ENCODE measurements at regions not wholly inside any gene's neighbourhood (a gene's known extent, or its start where the extent isn't known, plus 50 kb on each side); places are given as distances from the start of the nearest gene placed in this dataset.

GRCh38 chr7:81632418-81632817, 137.4 kb downstream of the HGF start:
- no peak for DNase-seq (ENCODE audit: extremely low spot score in 2 of 2)
- H3K36me3 ChIP-seq, result no peaks in the 10 kb centered on the region
- H3K27me3 ChIP-seq, result no peaks in the 10 kb centered on the region
- no peak for TF ChIP-seq POLR2A (IDR thresholded peaks at IDR 0.05)
- no peak for TF ChIP-seq POLR2AphosphoS5 (IDR thresholded peaks at IDR 0.05; ENCODE audit: insufficient read depth in 1 of 2, low read depth in 1 of 2)
- no peak for TF ChIP-seq CTCF (IDR thresholded peaks at IDR 0.05)
- no peaks in the 10 kb centered on the region for H3K9me3 ChIP-seq
- intact Hi-C loops (cut with DNase I), result no loop called here
- H3K4me1 ChIP-seq, result no peaks in the 10 kb centered on the region
- no peak overlapping the region for H3K27ac ChIP-seq
- H3K4me3 ChIP-seq, result no peak overlapping the region

GRCh38 chr7:81630600-81630999, 139.2 kb downstream of the HGF start:
- DNase-seq (ENCODE audit: extremely low spot score in 2 of 2), result no peak
- Histone ChIP-seq H3K9me3 (no peaks in the 10 kb centered on the region), H3K4me1 (no peaks in the 10 kb centered on the region), H3K4me3 (no peak overlapping the region), H3K36me3 (no peaks in the 10 kb centered on the region), H3K27ac (no peak overlapping the region), H3K27me3 (no peaks in the 10 kb centered on the region)
- intact Hi-C loops (cut with DNase I), result no loop called here
- TF ChIP-seq POLR2A (IDR thresholded peaks at IDR 0.05) (no peak), CTCF (IDR thresholded peaks at IDR 0.05) (no peak)

GRCh38 chr7:81629702-81630101, 140.1 kb downstream of the HGF start:
- TF ChIP-seq POLR2A (IDR thresholded peaks at IDR 0.05), result no peak
- TF ChIP-seq CTCF (IDR thresholded peaks at IDR 0.05), result no peak
- TF ChIP-seq POLR2AphosphoS5 (IDR thresholded peaks at IDR 0.05; ENCODE audit: insufficient read depth in 1 of 2, low read depth in 1 of 2), result no peak
- no peak overlapping the region for H3K4me3 ChIP-seq
- no peaks in the 10 kb centered on the region for H3K9me3 ChIP-seq
- no peaks in the 10 kb centered on the region for H3K27me3 ChIP-seq
- intact Hi-C loops (cut with DNase I), result no loop called here
- no peak overlapping the region for H3K27ac ChIP-seq
- no peaks in the 10 kb centered on the region for H3K4me1 ChIP-seq
- no peak for DNase-seq (ENCODE audit: extremely low spot score in 2 of 2)
- H3K36me3 ChIP-seq, result no peaks in the 10 kb centered on the region

- H3K9me3 ChIP-seq, result no peaks in the 10 kb centered on the region
- no peak for DNase-seq (ENCODE audit: extremely low spot score in 2 of 2)
- H3K27ac ChIP-seq, result no peak overlapping the region
- TF ChIP-seq POLR2A (IDR thresholded peaks at IDR 0.05) (no peak), CTCF (IDR thresholded peaks at IDR 0.05) (no peak), POLR2AphosphoS5 (IDR thresholded peaks at IDR 0.05; ENCODE audit: insufficient read depth in 1 of 2, low read depth in 1 of 2) (no peak)
- H3K4me1 ChIP-seq, result no peaks in the 10 kb centered on the region
- no peaks in the 10 kb centered on the region for H3K27me3 ChIP-seq
- no peak overlapping the region for H3K4me3 ChIP-seq
- intact Hi-C loops (cut with DNase I), result no loop called here
- H3K36me3 ChIP-seq, result no peaks in the 10 kb centered on the region
These were observed 140.9 kb downstream of the HGF start for GRCh38 chr7:81628951-81629350.

GRCh38 chr7:81627536-81628287, 142.1 kb downstream of the HGF start:
- H3K27ac ChIP-seq, result no peak overlapping the region
- no peak for DNase-seq (ENCODE audit: extremely low spot score in 2 of 2)
- H3K9me3 ChIP-seq, result no peaks in the 10 kb centered on the region
- intact Hi-C loops (cut with DNase I), result no loop called here
- no peak overlapping the region for H3K4me3 ChIP-seq
- H3K4me1 ChIP-seq, result no peaks in the 10 kb centered on the region
- H3K36me3 ChIP-seq, result no peaks in the 10 kb centered on the region
- H3K27me3 ChIP-seq, result no peaks in the 10 kb centered on the region
- TF ChIP-seq POLR2A (IDR thresholded peaks at IDR 0.05) (no peak), POLR2AphosphoS5 (IDR thresholded peaks at IDR 0.05; ENCODE audit: insufficient read depth in 1 of 2, low read depth in 1 of 2) (no peak), CTCF (IDR thresholded peaks at IDR 0.05) (no peak)
